ENCODE measurements at regions not wholly inside any gene's neighbourhood (a gene's known extent, or its start where the extent isn't known, plus 50 kb on each side); places are given as distances from the start of the nearest gene placed in this dataset.

DNA sequence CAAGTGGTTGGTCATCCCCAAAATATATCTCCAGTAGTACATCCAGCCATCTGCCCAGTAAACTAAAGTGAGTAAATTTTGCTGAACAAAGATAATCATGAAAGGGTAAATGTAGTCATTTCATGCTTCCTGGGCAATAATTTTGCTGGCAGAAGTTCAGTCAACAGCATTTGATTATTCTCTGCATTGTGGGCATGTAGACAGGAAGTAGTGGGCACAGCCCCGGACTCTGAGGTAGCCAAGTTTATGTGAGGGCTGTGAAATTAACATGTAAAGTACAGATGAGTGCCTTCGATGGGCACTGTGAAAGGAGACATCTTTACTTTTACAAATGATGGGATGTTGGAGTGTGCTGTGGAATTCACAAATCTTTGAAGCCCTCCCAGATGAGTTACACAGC lies 312.2 kb upstream of the MTNR1B start:
- WGBS, 4 donors: 74 to 85% (median 83%) methylated on average over 2 of the region's 2 CpGs
- no peaks in the 10 kb centered on the region for H3K27me3 ChIP-seq
- no peak for TF ChIP-seq POLR2A (IDR thresholded peaks at IDR 0.05)
- TF ChIP-seq, protein P1, sequence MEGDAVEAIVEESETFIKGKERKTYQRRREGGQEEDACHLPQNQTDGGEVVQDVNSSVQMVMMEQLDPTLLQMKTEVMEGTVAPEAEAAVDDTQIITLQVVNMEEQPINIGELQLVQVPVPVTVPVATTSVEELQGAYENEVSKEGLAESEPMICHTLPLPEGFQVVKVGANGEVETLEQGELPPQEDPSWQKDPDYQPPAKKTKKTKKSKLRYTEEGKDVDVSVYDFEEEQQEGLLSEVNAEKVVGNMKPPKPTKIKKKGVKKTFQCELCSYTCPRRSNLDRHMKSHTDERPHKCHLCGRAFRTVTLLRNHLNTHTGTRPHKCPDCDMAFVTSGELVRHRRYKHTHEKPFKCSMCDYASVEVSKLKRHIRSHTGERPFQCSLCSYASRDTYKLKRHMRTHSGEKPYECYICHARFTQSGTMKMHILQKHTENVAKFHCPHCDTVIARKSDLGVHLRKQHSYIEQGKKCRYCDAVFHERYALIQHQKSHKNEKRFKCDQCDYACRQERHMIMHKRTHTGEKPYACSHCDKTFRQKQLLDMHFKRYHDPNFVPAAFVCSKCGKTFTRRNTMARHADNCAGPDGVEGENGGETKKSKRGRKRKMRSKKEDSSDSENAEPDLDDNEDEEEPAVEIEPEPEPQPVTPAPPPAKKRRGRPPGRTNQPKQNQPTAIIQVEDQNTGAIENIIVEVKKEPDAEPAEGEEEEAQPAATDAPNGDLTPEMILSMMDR (IDR thresholded peaks at IDR 0.05): no peak
- ATAC-seq (no peak), DNase-seq (no peak)
- H3K4me1 ChIP-seq: no peaks in the 10 kb centered on the region
- H3K27ac ChIP-seq: no peak overlapping the region
- no peak overlapping the region for H3K4me3 ChIP-seq
- H3K36me3 ChIP-seq: no peaks in the 10 kb centered on the region
- intact Hi-C loops (cut with DNase I): no loop called here
- H3K9me3 ChIP-seq: no peaks in the 10 kb centered on the region

DNA sequence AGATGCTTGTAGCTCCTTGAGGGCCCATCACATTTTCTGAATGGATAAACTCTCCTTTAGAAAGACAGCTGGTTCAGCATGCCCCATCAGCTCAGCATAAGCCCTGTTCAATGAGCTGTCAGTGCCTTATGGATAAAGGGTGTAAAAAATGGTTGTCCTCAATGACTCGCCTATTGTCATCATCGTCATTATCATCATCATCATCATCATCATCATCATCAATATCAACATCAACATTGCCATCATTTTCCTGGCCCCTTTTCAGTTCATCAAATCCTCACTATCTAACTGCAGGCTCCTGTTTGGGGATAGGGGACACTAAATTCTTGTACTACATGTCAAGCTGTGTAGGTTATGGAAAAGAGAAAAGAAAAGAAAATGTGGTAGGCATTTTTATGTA lies 310.7 kb upstream of the MTNR1B start:
- Histone ChIP-seq H3K9me3 (no peaks in the 10 kb centered on the region), H3K36me3 (no peaks in the 10 kb centered on the region), H3K4me3 (no peak overlapping the region), H3K27ac (no peak overlapping the region), H3K4me1 (no peaks in the 10 kb centered on the region), H3K27me3 (no peaks in the 10 kb centered on the region)
- WGBS, 4 donors: 90 to 95% (median 92%) methylated on average over 2 of the region's 2 CpGs
- intact Hi-C loops (cut with DNase I): no loop called here
- ATAC-seq (no peak), DNase-seq (no peak)
- TF ChIP-seq, protein P1 (IDR thresholded peaks at IDR 0.05): no peak
- no peak for TF ChIP-seq POLR2A (IDR thresholded peaks at IDR 0.05)

DNA sequence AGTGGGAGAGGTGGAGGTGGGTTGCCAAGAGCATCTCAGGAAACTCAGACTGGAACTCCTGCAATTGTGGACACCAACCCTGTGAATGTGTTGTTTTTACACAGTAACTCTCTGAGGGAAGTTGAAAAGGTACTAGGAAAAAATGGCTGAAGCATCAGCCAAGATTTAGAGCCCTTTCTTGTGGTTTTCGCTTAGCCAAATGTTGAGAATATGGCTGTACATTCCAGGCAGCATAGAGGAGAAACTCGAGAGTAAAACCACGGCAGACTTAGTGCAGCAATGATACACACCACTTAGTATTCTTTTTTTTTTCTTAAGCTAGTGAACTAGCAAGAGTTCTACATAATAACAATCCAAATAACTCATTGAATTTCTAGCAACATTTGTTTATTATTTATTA lies 309.7 kb upstream of the MTNR1B start:
- WGBS, 4 donors: 86 to 89% (median 87%) methylated on average over 3 of the region's 3 CpGs
- DNase-seq (no peak), ATAC-seq (no peak)
- H3K36me3 ChIP-seq: no peaks in the 10 kb centered on the region
- H3K4me3 ChIP-seq: no peak overlapping the region
- no peaks in the 10 kb centered on the region for H3K4me1 ChIP-seq
- intact Hi-C loops (cut with DNase I): no loop called here
- no peaks in the 10 kb centered on the region for H3K27me3 ChIP-seq
- H3K27ac ChIP-seq: no peak overlapping the region
- no peaks in the 10 kb centered on the region for H3K9me3 ChIP-seq
- TF ChIP-seq, protein P1 (IDR thresholded peaks at IDR 0.05): no peak
- no peak for TF ChIP-seq POLR2A (IDR thresholded peaks at IDR 0.05)

DNA sequence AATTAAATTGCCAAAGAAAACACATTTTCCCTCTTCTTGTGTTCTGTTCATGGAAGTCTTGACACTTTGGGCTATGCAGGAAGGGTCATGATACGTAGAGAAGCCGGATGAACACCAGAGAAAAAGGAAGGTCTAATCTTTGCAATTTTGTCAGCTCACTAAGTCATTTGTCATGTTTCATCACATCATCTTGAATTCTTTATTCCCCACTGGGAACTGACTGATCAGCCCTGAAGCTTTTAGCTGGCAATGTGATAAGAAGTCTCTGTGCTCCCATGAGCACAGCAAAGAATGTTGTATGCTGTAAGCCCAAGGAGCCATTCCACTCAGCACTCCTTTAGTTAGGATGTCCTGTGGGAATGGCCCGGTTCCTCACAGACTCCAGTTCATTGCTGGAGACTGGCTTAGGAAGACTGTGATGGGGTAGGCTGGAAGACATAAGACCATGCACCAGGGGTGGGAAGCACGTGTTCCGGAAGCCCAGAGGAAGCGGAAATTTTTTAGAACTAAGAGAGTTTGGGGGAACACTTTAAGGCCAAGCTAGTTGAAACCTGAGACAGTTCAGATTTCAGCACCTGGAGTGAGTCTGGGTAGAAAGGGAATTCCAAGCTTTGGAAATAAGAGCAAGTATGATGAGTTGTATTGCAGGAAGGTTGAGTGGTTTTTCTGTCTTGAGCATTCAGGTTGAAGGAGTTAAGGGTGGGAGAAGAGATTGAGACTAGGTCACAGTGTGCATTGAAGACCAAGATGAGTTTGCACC lies 306.7 kb upstream of the MTNR1B start:
- Histone ChIP-seq H3K4me3 (no peak overlapping the region), H3K27ac (no peak overlapping the region), H3K9me3 (no peaks in the 10 kb centered on the region), H3K36me3 (no peaks in the 10 kb centered on the region), H3K4me1 (no peaks in the 10 kb centered on the region), H3K27me3 (no peaks in the 10 kb centered on the region)
- TF ChIP-seq POLR2A (IDR thresholded peaks at IDR 0.05): no peak
- TF ChIP-seq, protein P1 (IDR thresholded peaks at IDR 0.05): no peak
- intact Hi-C loops (cut with DNase I): no loop called here
- ATAC-seq (no peak), DNase-seq (no peak)
- 54 to 66% (median 62%) methylated on average over 6 of the region's 6 CpGs for WGBS, 4 donors

All from heart left ventricle (tissue), 16 donors.